IPS-15b (cell line): ENCODE measurements at regions not wholly inside any gene's neighbourhood (a gene's known extent, or its start where the extent isn't known, plus 50 kb on each side); places are given as distances from the start of the nearest gene placed in this dataset.

Experiments used
- H3K27me3 ChIP-seq: one replicate; pipeline ENCODE4 v1.6.1; 2013; ENCODE audit warnings: low read length; ENCODE audit not compliant: control insufficient read depth, insufficient read depth
- H3K36me3 ChIP-seq: one replicate; pipeline ENCODE4 v1.6.1; 2013; ENCODE audit warnings: low read length; ENCODE audit not compliant: control insufficient read depth, insufficient read depth
- H3K4me1 ChIP-seq: one replicate; pipeline ENCODE4 v1.6.1; 2013; ENCODE audit warnings: mild to moderate bottlenecking, low read length; ENCODE audit not compliant: control insufficient read depth, insufficient read depth
- H3K4me3 ChIP-seq: one replicate; pipeline ENCODE4 v1.5.1; 2013; ENCODE audit warnings: low read depth, low read length
- H3K9ac ChIP-seq: one replicate; pipeline ENCODE4 v1.6.1; 2013; ENCODE audit warnings: low read depth, mild to moderate bottlenecking, low read length
- H3K9me3 ChIP-seq: one replicate; pipeline ENCODE4 v1.6.1; 2013; ENCODE audit warnings: mild to moderate bottlenecking, low read length; ENCODE audit not compliant: control insufficient read depth, insufficient read depth

DNA sequence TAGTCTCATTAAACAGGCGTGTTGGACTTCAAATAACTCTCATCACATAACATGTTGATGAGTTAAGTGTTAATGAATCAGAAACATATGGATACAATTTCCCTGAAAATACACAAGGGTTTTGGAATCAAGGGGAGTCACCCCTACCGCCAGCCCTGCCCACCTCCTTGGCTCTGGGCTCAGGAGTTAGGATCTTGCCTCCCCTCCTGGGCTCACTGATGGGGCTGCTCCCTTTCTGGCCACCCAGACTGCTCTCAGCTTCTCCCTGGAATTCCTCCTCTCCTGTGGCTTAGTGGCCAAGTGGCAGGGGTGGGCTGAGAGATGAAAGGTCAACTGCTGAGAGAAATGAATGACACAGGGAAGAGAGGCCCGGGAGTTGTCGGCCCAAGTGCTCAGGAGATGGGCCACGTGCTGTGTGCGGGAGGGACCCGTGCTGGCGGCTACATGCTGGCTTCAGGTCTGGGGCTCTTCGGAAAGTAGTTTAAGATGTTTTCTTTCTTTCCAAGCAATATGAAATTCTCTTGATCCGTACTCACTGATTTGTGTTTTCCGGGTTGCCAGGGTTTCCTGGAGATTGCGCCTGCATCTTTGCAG lies 55.8 kb upstream of the TNP1 start:
- no peaks in the 10 kb centered on the region for H3K36me3 ChIP-seq
- no peak overlapping the region for H3K9ac ChIP-seq
- H3K9me3 ChIP-seq: no peaks in the 10 kb centered on the region
- H3K4me1 ChIP-seq: no peaks in the 10 kb centered on the region
- H3K4me3 ChIP-seq: no peak overlapping the region
- H3K27me3 ChIP-seq: no peaks in the 10 kb centered on the region

DNA sequence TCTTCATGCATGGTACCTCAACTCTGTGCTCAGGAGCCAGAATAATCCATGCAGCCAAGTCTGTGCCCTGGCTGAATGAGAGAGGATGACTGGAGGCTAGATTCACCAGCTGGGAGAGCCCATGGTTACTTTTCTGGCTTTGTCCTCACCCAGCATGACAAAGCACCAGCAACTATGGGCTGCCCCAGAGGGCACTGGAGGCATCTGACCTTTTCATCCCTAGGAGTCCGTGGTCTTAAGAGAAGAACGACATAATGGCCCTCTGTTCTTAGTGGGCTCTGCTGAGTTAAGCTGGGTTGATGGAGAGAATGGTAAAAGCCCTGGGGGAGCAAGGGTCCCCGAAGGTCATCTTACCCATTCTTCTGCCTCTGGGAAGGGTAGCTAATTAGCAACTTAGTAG lies 54.6 kb upstream of the TNP1 start:
- Histone ChIP-seq H3K9ac (no peak overlapping the region), H3K9me3 (no peaks in the 10 kb centered on the region)

GRCh38 chr2:216911886-216912285 lies 52.0 kb upstream of the TNP1 start:
- no peak overlapping the region for H3K9ac ChIP-seq
- no peaks in the 10 kb centered on the region for H3K36me3 ChIP-seq
- no peaks in the 10 kb centered on the region for H3K27me3 ChIP-seq
- H3K4me1 ChIP-seq: no peaks in the 10 kb centered on the region
- no peak overlapping the region for H3K4me3 ChIP-seq
- no peaks in the 10 kb centered on the region for H3K9me3 ChIP-seq

More for the DNA sequence above, 54.6 kb upstream of the TNP1 start:
- Histone ChIP-seq H3K36me3 (no peaks in the 10 kb centered on the region), H3K27me3 (no peaks in the 10 kb centered on the region), H3K4me1 (no peaks in the 10 kb centered on the region), H3K4me3 (no peak overlapping the region)

GRCh38 chr2:216911008-216911407 lies 51.1 kb upstream of the TNP1 start:
- no peaks in the 10 kb centered on the region for H3K4me1 ChIP-seq
- H3K9me3 ChIP-seq: no peaks in the 10 kb centered on the region
- no peak overlapping the region for H3K9ac ChIP-seq
- H3K27me3 ChIP-seq: no peaks in the 10 kb centered on the region
- H3K4me3 ChIP-seq: no peak overlapping the region
- no peaks in the 10 kb centered on the region for H3K36me3 ChIP-seq

GRCh38 chr2:216909541-216910210 lies 49.8 kb upstream of the TNP1 start:
- no peaks in the 10 kb centered on the region for H3K36me3 ChIP-seq
- H3K27me3 ChIP-seq: no peaks in the 10 kb centered on the region
- H3K9me3 ChIP-seq: no peaks in the 10 kb centered on the region
- no peak overlapping the region for H3K4me3 ChIP-seq
- no peak overlapping the region for H3K9ac ChIP-seq
- no peaks in the 10 kb centered on the region for H3K4me1 ChIP-seq
